ENCODE measurements at regions not wholly inside any gene's neighbourhood (a gene's known extent, or its start where the extent isn't known, plus 50 kb on each side); places are given as distances from the start of the nearest gene placed in this dataset.
"Not testable (repeated sequence)": the region's sequence is repeated elsewhere in the genome, so short reads cannot be mapped to it uniquely, and the experiment has no call there.

DNA sequence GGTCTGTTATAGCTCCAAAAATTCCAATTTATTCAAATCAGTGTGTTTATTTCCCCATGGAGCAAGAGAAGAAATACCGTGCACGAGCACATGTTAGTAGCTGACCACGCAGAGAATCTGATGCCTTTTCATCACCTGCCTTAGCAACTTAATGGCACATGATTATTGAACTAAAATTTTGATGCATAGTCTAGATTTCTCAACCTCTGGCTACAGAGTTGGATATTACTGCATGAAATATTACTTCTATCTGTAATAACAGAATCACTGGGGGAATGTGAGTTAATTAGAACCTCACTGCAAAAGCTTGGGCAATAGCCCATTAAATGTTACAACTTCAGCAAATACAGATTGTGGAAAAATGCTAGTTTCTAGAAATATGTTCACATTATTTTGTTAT lies 335.8 kb downstream of the FLRT2 start:
- no peak for DNase-seq (ENCODE audit: low read depth in 1 of 2, low spot score in 1 of 2)

DNA sequence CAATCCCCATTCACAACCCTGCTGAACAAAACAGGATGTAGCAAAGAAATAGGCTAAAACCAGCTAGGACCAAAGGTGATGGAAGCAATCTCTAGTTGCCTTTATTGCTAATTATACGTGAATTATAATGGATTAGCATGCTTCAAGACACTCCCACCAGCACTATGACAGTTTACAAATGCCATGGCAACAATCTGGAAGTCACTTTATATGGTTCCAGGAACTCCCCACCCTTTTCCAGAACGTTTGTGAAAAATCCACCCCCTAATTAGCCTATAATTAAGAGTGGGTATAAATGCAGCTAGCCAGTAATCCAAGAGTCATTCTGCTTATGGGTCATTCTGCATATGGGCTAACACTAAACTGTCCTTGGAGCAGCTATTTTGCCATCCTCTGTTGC lies 328.7 kb downstream of the FLRT2 start:
- no peak for DNase-seq (ENCODE audit: low read depth in 1 of 2, low spot score in 1 of 2)

DNA sequence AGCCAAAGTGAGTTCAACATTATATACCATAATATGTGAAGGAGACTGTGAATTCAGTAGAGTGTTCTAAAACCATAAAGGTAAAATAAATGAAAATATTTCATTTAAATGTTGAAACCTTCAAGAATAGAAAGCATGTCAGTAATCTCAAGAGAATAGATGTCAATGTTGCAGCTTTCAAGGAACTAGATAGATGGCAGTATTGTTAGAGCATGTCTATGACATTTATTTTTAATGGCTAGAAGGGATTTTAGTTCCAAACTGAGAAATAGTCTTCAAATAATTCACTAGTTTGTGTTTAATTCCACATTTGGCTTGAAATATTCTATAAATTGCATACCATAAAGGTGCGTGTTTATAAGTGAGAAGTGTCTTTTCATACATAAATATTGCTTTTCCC lies 326.5 kb downstream of the FLRT2 start:
- DNase-seq (ENCODE audit: low read depth in 1 of 2, low spot score in 1 of 2): no peak

DNA sequence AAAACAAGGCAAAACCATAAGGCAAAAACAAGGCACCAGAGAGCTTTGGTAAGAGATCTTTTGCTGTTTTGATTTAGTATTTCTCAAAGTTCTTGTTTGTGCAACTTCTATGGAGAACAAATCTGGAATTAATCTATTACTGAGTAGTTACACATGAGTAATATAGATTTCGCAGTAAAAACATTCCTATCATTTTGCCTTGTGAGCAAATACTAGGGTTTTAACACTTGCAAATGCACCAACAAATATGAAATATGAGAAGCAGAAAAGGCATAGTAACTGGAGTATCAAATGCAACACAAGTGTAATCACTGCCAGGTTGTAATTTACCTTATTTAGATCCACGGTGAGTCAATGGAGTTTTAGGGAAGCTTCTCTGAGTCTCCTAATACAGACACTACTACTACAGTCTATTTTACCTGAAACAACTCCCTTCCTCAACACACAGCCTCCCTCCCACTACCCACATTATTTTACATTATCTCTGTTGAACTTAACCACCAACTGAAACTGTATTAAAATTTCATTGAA lies 324.1 kb downstream of the FLRT2 start:
- no peak for DNase-seq (ENCODE audit: low read depth in 1 of 2, low spot score in 1 of 2)

DNA sequence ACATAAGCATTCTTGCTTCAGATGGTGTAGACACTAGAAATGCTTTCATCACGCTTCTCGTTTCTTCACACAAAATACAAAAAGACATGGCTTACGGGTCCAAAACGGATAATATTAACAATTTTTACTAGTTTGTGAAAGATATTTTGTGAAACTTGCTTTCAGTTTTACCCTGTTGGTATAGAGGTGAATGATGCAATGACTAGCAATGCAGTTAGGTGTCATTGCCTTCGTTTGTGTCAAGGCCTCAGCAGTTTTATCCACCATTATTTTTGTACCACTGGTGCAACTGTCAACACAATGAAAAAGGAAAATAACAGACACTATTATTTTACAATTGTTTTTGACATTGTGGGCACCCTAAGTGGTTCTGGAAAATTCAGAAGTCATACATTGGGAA lies 323.0 kb downstream of the FLRT2 start:
- DNase-seq (ENCODE audit: low read depth in 1 of 2, low spot score in 1 of 2): no peak

DNA sequence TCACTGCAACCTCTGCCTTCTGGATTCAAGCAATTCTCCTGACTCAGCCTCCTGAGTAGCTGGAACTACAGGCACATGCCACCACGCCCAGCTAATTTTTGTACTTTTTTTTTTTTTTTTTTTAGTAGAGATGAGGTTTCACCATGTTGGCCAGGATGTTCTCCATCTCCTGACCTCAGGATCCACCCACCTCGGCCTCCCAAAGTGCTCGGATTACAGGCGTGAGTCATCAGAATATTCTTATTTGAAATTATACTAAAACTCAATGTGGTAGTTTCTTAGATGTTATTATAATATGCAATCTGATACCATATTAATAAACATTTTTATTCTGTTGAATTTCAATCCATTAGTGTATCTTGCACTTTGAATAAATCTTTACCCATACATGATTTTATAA lies 322.2 kb downstream of the FLRT2 start:
- DNase-seq (ENCODE audit: low read depth in 1 of 2, low spot score in 1 of 2): not testable (repeated sequence)

DNA sequence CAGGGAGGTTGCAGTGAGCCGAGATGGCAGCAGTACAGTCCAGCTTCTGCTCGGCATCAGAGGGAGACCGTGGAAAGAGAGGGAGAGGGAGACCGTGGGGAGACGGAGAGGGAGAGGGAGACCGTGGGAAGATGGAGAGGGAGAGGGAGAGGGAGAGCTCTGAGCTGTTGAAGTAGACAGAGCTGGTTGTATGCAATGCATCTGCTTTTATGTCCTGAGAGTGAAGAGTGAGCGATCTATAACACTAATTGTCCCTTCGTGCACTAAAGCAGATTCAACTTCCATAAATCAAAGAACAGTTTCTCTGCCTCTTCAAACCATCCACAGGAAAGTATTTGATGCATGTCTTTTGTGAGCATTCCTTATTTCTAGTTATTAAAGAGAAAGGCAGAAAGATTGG lies 300.6 kb downstream of the FLRT2 start:
- DNase-seq (ENCODE audit: low read depth in 1 of 2, low spot score in 1 of 2): not testable (repeated sequence)

DNA sequence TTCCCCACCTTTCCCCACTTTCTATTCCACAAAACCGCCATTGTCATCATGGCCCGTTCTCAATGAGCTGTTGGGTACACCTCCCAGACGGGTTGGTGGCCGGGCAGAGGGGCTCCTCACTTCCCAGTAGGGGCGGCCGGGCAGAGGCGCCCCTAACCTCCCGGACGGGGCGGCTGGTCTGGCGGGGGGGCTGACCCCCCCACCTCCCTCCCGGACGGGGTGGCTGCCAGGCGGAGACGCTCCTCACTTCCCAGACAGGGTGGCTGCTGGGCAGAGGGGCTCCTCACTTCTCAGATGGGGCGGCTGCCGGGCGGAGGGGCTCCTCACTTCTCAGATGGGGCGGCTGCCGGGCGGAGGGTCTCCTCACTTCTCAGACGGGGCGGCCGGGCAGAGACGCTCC lies 299.7 kb downstream of the FLRT2 start:
- not testable (repeated sequence) for DNase-seq (ENCODE audit: low read depth in 1 of 2, low spot score in 1 of 2)

DNA sequence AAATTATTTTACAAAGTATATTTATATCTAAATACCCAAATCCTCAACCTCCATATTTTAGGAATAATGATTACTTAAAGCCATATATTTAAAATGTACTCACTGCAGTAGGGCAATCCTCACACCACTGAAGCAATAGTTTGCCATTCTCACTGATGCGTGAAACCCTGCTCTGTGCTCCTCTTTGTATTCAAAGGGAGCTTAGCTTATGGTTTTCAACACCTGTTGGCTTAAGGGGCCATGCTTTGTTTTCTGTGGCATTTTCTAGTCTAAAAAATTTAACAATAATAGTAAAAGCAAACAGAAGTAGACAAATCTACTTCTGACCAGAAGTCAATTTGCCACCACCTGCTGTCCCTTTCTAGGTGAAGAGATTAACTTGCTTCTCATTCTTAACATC lies 294.6 kb downstream of the FLRT2 start:
- DNase-seq (ENCODE audit: low read depth in 1 of 2, low spot score in 1 of 2): no peak

DNA sequence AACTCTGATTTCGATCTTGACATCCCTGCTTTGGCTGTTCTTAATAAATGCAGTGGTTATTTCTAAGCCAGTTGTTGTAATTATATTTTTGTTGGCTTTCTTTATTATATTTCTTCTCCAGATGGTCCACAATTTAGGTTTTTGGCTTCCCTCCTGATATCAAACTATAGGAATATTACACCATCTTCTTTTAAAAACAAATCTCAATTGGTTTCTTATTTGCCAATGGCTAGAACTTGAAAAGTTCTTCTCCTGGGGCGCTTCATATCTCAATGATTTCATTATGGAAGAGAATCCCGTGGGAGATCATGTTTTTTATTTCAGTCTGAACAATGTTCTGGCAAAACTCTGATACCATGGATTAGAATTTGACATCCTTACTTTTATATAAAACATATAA lies 292.3 kb downstream of the FLRT2 start:
- DNase-seq (ENCODE audit: low read depth in 1 of 2, low spot score in 1 of 2): no peak

DNA sequence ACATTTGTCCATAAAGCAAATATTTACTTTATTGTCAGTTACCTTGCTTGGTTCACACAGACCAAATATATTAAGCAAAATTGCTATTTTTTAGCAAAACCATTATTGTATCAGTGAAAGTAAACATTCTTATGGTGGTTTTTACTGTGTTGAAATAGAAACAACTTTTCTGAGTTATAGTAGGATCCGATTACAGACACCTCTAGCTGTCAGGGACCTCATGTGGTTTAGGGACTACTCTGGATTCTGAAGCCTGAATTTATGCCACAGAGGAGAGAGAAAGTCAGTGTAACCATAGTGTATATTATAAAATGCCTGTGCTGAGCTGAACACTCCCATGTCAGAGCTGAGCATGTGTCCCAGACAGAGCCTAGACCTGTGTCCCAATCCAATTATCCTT lies 287.5 kb downstream of the FLRT2 start:
- no peak for DNase-seq (ENCODE audit: low read depth in 1 of 2, low spot score in 1 of 2)

DNA sequence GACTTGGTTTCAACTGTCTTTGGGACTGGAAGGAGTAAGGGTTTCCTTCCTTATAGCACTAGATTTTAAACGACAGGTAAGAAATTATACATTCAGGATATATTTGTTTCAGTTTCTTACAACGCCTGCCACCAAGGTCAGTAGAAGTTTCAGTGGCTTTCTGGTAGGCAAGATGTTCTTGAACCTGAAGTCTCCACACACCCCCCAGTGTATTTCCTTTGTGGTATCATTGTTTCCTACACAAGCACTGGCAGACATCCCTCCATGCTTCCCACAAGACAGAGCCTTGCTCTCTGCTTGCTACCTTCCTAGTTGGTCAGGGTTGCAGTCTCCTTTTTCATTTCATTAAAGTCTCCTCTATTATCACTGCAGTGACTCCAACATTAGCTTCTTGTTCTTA lies 283.1 kb downstream of the FLRT2 start:
- no peak for DNase-seq (ENCODE audit: low read depth in 1 of 2, low spot score in 1 of 2)

DNA sequence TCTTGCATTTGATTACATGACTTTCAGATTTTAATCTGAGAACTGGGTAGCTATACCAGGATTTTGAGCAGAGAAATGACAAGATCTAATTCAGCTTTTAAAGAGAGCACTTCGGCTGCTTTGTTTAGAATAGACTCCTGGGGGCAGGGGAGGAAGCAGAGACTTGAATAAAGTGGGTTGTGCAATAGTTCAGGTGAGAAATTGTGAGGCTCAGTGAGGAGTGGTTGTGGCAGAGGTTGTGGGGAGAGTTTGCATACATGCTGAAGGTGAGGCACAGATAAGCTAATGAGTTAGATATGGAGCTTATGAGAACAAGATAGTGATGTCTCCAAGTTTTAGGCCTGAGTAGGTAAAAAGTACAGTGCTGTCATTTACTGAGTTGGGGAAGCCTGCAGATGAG lies 281.4 kb downstream of the FLRT2 start:
- no peak for DNase-seq (ENCODE audit: low read depth in 1 of 2, low spot score in 1 of 2)

DNA sequence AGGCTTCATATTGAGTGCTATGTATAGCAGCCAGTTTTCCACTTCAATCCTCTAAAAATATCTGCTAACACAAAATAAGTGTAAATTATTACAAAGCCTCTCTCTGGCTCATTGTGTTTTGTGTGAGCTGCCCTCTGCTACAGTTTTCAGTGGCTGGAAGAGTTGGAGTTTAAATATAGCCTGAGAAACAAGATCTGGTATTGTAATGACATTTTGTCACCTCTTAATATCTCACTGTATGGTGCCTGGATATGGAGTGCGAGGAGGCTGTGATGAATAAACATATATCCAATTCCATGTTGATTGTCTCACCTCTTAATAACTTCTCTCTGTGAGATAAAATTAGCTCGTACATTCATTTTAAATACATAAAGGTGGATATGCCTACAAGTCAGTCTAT lies 269.7 kb downstream of the FLRT2 start:
- no peak for DNase-seq (ENCODE audit: low read depth in 1 of 2, low spot score in 1 of 2)

DNA sequence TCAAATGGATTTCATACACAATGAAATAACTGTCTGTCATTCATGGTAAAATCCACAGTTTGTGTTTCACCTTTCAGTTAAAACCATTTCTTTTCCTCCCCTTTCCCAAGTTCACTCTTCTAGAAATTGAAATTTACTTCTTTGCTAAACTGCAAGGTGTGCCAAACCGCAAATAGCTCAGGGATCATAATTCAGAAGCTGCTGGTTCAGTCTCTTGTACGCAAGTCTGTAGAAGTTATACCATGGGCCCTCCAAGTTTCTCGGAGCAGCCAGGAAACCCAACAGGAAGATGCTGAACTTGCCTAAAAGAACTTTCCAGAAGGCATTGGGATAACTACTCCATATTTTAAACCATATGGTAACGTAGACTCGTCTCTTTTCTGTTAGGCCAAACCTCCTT lies 268.9 kb downstream of the FLRT2 start:
- DNase-seq (ENCODE audit: low read depth in 1 of 2, low spot score in 1 of 2): no peak

DNA sequence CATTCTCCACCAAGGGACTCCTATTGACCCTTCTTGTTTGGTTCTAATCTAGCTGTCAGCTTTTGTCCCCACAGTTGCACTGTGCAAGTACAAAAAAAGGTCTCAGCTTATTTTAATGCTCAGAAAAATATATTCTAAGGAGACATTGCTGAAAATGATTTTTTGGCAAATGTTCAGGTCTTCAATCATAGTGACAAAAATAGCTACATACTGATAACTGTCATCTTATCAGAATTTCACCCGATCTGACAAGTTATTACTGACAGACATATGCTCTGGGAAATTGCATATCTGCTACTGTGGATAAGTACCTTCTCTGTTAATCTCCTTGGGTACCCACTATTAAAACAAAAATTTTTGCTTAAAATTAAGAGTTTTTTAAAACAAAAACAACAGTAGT lies 263.6 kb downstream of the FLRT2 start:
- DNase-seq (ENCODE audit: low read depth in 1 of 2, low spot score in 1 of 2): no peak

DNA sequence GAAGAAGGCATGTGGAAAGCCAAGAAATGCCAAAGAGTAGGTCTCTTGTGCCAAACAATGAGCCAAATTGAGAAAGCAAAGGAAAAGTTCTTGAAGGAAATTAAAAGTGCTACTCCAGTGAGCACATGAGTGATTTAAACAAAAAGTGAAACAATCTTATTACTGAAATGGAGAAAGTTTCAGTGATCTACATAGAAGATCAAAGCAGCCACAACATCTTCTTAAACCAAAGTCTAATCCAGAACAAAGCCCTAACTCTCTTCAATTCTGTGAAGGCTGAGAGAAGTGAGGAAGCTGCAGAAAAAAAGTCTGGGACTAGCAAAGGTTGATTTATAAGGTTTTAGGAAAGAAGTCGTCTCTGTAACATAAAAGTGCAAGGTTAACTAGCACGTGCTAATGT lies 259.6 kb downstream of the FLRT2 start:
- no peak for DNase-seq (ENCODE audit: low read depth in 1 of 2, low spot score in 1 of 2)

DNA sequence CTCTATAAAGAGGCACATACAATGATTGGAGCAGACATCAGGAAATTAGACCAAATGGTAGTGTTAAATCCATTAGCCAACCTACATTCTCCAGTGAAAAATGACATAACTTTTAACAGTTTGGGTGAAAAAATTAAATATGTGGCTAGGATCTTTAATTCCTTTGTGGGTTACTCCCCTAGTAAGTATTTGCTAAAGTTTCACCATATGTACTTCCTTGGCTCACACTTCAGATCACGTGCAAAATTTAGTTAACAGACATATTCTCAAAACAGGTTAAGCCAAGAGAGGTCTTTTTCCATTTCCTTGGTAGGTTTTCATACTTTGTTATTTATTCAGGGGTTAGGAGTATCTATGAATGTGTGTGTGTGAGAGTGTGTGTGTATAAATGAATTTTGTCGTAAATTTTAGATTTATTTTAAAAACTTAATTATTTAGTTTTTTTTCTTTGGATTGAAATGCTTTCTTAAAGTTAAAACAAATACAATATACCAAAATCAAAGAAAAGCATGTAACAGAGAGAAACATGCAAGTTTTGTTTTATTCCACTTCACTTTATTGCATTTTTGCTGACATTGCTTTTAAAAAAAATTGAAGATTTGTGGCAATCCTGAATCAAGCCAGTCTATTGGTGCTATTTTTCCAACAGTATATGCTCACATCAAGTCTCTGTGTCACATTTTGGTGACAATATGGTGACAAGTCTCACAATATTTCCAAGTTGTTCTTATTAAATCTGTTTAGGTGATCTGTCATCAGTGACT lies 258.7 kb downstream of the FLRT2 start:
- DNase-seq (ENCODE audit: low read depth in 1 of 2, low spot score in 1 of 2): no peak

DNA sequence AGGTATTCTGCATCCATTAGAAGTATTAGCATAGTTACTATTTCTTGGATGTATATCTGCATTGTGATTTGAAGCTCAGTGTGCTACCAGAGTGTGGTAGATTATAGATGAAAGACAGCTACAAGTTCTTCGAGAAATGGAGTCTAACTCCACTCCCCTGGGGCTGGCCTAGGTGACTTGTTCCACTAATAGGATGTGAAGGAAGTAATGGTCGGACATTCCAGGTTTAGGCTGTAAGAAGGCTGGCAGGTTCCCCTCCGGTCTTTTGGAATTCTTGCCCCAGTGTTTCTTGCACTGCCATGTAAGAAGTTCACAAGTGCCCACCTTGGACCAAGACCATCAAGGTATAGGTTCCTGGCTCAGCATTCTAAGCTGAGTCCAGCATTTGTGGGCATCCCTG lies 236.4 kb downstream of the FLRT2 start:
- DNase-seq (ENCODE audit: low read depth in 1 of 2, low spot score in 1 of 2): no peak

DNA sequence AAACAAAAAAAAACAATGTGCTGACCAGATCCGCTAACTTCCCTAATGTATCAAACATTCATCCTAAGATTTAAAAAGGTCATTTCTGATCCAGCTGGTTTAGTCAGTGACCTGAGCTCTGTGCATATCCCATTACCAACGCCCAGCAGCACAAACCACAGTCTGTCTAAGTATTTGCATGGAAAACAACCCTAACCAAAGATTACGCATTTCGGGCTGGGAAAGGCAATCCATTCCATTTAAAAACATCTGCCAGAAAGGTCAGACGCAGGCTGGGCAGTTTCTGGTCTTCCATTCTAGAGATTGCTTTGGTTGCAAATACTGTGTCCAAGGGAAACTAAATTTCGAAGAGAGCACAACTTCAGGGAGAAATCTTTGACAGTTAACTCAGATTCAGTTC lies 234.9 kb downstream of the FLRT2 start:
- DNase-seq (ENCODE audit: low read depth in 1 of 2, low spot score in 1 of 2): no peak

DNA sequence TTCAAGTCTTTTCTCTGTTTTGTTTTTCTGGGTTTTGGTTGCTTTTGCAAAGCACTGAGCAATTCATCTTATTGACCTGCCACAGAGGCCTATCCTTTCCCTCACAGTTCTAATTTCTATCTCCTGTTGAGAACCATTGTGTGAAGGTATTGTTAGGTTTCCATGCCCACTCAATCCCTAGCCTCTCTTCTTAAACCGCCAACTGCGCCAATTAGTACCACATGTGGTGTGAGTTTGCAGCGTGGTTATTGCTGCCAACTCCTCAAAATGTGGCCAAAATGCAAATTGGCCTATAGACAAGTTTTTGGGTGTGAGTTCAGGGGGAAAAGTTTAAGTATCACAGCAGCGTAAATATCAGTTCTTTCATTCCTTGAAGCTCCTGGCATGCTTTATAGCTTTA lies 232.6 kb downstream of the FLRT2 start:
- no peak for DNase-seq (ENCODE audit: low read depth in 1 of 2, low spot score in 1 of 2)

DNA sequence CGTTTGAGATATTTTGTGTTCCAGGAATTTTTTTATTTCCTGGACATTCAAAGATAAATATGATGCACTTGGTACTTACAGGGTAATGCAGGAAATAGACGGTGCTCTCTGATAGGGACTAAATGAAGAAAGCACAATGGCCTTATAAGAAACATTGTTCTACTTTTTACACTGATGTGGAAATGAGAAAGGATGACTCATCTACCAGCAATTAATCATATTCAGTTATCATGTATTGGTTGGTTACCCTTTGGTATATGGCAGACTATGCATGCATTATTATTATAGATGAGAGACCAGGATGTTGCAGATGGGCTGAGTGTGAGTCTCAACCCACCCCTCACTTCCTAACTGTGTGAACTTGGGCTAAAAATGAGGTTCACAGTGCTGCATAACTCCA lies 222.2 kb downstream of the FLRT2 start:
- no peak for DNase-seq (ENCODE audit: low read depth in 1 of 2, low spot score in 1 of 2)

DNA sequence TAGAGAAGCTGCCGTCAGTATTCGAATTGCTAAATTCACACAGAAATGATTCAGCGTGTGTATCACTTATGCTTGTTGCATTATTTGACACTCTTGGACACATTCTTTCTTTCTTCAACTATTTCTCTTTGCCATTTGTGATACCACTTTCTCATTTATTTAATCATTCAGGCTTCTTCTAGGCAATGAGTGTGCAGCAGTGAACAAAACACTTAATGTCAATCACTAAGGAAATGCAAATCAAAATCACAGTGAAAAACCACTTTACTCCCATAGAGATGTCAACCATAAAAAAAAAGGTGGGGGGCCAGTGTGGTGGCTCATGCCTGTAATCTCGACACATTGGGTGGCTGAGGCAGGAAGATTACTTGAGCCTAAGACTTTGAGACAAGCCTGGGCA lies 214.6 kb downstream of the FLRT2 start:
- no peak for DNase-seq (ENCODE audit: low read depth in 1 of 2, low spot score in 1 of 2)

All from stimulated activated CD4-positive, alpha-beta T cell treated with anti-CD3 and anti-CD28 coated beads, Interleukin-15, amount 100 ng/mL, for 1 hour (primary cell).